ENCODE measurements at regions not wholly inside any gene's neighbourhood (a gene's known extent, or its start where the extent isn't known, plus 50 kb on each side); places are given as distances from the start of the nearest gene placed in this dataset.
"Not testable (repeated sequence)": the region's sequence is repeated elsewhere in the genome, so short reads cannot be mapped to it uniquely, and the experiment has no call there.

DNA sequence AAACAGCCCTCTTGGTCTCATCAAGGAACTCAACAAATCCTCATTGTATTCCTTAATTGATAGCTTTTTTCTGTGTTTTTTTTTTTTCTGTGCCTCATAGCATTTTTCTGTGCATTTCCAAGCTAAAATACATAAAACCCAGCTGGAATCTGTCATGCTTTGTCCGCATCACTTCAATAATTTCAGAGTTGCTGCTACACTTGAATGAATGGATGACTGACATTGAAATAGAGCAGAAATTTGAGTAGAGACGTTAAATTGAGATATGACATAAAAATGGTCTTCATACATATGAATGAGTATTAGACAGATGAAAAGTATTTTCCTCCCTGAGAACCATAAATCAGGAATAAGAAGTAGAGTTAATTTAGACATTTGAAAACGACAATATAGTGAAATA is 593.2 kb downstream of the TMA16 start:
- no peak for DNase-seq (ENCODE audit: low read depth)

DNA sequence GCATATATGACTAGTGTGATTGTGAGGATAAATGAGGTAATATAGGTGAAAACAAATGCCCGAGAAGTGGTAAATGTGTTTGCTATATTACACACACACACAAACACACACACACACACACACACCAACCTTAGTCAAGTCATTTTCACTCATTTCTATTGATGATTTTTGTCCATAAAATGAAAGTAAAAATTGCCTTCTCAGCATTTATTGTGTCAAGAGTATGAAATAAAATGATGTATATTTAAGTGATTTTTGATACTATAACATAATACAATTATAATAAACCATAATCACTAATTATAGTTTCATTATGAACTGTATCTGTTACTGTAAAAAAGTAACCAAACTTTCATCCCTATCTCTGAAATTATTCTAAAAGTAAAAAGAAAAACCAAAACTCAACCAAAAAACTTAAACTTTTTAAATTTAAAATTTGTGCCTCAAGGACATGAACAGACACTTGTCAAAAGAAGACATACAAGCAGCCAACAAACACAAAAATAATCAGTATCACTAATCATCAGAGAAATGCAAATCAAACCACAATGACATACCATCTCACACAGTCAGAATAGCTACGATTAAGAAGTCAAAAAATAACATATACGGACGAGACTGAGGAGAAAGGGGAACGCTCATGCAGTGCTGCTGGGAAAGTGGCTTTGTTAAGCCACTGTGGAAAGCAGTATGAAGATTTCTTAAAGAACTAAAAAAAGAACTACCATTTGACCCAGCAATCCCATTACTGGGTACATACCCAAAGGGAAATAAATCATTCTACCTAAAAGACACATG is 601.0 kb downstream of the TMA16 start:
- DNase-seq (ENCODE audit: low read depth) = no peak

DNA sequence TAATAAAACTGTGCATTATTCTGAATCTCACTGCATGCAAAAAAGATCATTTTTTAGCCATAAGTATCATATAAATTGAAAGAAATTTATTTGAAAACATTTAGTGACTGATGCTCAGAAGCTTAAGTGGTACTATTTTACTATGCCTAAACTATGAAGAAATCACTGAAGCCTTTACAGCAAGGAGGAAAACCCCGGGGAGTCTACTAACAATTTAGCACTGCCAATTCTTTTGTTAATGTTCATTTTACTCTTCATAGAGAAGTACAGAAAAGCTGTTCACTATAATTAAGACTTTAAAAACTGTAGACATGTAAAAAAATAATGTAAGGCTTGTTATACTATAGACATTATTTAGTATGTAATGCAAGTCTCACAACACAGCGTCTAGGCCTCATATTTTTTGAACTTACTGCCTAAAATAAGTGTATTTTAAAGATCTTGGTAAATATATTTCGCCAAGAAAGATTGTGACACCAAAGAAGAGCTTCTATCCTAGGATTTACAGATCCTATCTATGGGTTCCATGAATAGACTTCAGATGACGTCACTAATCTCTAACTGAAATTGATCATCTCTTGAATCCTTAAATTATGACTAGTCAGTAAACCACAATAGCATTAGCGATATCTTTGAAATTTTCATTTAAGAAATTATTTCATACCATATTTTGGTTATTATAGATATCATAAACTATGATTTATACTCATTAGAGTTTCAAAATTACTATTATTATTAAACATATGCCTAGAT is 602.5 kb downstream of the TMA16 start:
- DNase-seq (ENCODE audit: low read depth) = no peak

DNA sequence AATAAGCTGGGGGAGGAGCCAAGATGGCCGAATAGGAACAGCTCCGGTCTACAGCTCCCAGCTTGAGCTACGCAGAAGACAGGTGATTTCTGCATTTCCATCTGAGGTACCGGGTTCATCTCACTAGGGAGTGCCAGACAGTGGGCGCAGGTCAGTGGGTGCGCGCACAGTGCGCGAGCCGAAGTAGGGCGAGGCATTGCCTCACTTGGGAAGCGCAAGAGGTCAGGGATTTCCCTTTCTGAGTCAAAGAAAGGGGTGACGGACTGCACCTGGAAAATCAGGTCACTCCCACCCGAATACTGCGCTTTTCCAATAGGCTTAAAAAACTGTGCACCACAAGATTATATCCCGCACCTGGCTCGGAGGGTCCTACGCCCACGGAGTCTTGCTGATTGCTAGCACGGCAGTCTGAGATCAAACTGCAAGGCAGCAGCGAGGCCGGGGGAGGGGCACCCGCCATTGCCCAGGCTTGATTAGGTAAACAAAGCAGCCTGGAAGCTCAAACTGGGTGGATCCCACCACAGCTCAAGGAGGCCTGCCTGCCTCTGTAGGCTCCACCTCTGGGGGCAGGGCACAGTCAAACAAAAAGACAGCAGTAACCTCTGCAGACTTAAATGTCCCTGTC is 606.4 kb downstream of the TMA16 start:
- not testable (repeated sequence) for DNase-seq (ENCODE audit: low read depth)

DNA sequence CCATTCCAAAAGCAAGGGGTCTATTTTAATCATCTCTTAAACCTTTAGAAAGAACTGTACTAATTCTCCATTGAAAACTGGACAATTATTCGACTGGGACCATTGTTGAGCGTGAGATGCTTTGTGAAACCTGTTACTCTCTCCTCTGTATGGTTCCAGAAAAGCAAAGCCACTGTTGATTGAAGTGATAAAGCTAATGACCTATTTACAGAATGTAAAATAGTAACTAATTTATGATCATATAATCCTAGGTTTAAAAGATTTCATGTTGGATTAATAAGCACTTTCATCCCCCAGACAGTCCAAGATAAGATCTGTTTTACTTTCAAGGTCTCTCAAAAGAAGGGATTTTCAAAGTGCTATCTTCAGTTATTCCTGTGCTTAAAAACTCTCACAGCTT is 614.5 kb downstream of the TMA16 start:
- DNase-seq (ENCODE audit: low read depth) = no peak

DNA sequence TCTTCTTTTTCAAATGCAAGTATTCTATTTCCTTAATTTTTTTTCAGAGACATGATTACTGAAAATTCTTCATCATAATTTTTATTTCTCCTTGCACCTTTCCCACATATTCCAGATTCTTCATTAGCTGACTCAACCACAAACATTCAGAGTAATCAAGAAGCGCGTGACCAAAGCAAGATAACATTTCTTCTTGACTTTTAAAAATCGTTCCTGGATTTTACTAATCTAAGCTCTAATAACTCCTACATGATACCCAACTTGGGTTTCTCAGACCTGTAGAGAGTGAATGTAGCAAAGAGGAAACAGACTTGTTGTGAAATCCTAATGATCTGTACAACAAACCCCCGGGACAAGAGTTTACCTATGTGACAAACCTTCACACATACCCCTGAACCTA is 615.0 kb downstream of the TMA16 start:
- peak; percentile 16 for DNase-seq (ENCODE audit: low read depth)

DNA sequence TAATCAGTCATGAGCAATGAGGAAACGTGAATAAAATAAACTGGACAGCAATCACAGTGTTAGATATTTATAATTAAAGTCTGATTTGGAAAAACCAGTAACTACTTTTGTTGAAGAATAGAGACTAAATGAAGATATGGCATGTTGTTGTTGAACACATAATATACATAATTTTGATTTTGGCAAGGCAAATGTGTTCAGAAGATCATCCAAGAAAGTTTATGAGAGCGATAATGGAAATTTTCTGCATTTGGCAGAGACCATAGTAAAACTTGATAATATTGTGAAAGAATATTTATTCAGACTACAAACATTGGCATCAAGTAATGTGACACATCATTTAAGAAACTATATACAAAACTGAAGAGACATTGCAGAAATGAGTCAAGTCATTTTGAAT is 620.7 kb downstream of the TMA16 start:
- no peak for DNase-seq (ENCODE audit: low read depth)

DNA sequence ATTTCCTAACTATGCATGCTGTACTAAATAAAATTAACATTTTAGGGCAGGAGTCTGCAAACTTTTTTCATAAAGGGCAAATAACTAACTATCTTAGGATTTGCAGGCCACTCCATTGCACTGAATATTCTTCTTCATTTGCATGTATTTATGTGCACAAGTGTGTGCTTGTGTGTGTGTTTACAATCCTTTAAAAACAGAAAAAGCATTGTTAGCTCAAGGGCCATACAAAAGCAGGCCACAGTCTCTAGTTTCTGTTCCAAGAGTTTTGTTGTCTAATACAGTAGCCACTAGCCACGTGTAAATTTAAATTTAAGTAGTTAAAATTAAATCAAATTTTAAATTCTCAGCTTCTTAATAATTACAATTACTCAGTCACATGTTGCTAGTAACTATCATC is 621.8 kb downstream of the TMA16 start:
- DNase-seq (ENCODE audit: low read depth) = no peak

DNA sequence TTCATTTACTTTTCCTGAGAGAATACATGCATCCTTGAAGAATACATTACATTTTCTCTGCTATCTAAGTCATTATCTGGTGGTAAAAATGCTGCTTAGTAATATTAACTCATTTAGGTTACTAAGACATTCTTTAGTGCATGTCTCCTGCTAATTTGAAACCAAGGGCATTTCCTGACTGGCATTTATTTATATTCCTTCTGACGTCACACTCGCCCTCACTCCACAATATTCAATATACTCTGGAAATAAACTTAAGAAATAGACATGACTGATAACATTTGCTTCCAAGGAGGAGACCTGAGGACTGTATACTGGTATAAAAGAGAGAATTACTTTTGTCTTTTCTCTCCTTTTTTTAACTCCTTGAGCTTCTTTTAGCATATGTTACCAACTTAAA is 619.5 kb upstream of the SMIM31 start:
- no peak for DNase-seq (ENCODE audit: low read depth)

DNA sequence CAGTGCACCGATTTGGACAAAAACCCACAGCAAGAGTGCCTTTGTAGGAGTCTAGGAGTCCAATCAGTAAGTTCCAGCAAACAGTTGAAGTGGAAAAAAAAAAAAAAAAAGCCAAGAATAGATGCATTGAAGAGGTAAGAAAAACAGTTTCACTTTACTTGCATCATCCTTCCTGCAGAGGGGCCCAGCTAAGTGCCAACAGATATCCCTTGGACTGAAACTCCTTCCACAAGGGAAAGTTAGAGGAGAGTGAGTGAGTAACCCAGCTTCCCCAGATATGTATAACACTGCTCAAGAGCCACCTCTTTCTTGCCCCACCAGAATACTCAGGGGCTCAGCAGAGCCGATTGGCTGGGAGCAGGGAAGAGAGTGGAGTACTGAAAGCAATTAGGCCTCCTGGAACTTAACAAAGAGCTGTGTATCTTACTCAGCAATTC is 617.7 kb upstream of the SMIM31 start:
- peak; percentile 31 for DNase-seq (ENCODE audit: low read depth)

DNA sequence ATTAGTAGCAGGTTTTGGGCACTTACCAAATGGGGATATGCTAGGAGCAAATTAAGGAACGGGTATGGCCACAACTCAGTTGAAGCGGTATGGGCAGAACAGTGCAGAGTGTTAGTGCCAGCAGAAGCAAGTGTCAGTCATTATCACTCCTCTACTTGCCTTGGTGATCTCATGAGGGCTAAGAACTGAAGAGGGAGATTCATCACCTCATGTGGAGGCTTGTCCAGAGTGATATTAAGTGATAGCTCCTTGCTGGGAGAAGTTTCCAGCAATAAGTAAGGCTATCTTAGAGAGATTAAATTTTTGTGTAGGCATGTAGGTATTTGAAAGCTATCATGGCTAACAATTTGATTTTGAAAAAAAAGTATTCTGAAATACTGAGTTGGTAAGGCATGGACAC is 615.4 kb upstream of the SMIM31 start:
- no peak for DNase-seq (ENCODE audit: low read depth)

DNA sequence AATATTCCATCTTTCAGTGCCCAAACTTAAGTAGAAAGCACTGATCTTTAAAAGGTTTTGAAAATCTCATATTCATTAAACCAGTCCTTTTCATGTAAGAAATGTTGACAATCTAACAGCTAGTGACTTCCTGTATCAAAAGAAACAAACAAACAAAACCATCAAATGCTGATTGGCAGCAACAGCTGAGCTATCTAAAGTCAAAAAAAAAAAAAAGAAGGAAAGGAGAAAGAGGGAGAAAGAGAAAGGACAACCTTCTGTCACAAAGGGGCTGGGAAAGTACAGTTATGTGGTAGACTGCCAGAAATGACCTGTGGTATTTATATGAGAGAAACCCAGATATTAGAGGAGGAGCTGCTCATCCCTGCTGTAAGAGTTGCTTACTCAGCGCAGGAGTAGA is 614.6 kb upstream of the SMIM31 start:
- no peak for DNase-seq (ENCODE audit: low read depth)

DNA sequence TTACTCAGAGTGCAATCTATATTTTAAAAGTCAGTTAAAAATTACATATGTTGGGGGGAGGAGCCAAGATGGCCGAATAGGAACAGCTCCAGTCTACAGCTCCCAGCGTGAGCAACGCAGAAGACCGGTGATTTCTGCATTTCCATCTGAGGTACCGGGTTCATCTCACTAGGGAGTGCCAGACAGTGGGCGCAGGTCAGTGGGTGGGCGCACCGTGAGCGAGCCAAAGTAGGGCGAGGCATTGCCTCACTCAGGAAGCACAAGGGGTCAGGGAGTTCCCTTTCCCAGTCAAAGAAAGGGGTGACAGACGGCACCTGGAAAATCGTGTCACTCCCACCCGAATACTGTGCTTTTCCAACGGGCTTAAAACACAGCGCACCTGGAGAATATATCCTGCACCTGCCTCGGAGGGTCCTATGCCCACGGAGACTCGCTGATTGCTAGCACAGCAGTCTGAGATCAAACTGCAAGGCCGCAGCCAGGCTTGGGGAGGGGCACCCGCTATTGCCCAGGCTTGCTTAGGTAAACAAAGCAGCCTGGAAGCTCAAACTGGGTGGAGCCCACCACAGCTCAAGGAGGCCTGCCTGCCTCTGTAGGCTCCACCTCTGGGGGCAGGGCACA is 612.1 kb upstream of the SMIM31 start:
- not testable (repeated sequence) for DNase-seq (ENCODE audit: low read depth)

DNA sequence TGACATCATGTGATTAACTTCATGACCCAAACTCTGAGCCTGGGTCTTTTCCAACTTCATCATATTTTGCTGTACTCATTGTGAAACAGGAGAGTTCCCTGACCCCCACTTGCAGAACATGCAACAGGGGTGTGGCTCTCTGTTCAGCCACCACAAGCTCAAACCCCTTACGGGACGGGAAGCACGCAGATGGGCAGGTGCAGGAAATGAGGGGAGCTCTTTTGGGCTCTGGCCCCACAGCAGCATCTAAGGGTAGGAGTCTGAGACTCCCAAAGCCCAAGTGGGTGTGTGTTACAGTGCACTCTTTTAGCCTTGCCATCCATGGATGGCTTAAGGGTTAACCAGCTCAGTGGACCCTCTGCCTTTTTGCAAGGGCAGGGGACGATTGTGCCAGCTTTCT is 599.5 kb upstream of the SMIM31 start:
- no peak for DNase-seq (ENCODE audit: low read depth)

DNA sequence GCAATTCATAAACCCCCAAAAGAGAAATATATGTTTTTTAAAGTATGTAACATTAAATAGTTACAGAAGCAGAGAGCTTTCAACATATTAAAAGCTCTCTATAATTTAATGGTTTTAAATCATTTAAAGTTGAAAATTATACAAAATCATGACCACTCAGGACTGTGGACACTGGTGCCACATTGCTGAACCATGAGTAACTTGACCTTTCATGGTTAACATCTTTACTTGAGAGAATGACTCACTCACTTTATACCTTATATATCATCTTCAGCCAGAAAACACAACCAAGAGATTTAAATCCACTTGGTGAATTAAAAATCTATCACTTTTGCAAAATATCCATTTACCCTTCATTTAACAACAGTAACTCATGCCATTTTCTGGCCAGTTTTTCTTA is 584.3 kb upstream of the SMIM31 start:
- DNase-seq (ENCODE audit: low read depth) = peak; percentile 77

DNA sequence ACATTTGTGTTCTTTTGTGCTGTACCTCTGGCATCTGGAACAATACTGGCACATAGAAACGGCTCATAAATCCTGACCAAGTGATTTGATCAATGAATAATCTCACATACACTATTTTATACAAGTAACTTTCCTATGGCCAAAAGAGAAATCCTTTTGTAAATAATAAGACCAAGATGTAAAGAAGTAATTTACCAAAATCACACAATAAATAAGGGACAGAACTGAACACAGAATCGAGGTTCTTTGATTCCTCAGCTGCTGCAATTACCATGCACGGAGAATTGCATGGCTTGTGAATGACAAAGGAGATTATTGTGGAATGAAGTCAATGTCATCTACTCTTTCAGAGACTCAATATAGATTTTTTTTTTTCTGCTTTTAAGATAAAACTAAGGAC is 576.8 kb upstream of the SMIM31 start:
- DNase-seq (ENCODE audit: low read depth) = no peak

DNA sequence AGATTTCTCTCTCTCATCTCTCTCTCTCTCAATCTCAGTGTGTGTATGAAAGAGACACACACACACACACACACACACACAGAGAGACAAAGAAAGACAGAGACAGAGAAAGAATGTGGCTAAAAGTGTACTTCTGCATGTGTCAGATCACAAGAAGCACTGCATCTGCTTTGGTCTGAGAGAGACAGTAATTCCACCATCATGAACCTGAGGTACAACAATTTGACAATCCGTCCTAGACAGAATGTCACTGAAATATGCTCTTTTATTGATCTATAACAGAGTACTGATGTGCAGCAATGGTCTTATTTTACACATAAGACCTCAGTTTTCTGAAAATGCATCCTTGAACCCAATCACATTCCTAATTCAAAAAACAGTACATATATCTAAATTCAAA is 576.2 kb upstream of the SMIM31 start:
- DNase-seq (ENCODE audit: low read depth) = no peak

DNA sequence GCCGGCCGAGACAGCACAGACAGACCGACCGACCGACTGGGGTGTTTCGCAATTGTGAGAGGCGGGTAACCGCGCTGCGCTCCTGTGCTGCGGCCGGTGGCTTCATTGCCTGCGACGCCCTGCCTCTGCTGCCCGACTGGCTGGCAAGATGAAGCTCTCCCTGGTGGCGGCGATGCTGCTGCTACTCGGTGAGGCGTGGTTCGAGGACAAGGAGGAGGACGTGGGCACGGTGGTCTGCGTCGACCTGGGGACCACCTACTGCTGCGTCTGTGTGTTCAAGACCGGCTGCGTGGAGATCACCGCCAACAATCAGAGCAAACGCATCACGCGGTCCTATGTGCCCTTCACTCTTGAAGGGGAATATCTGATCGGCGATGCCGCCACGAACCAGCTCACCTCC is 565.7 kb upstream of the SMIM31 start:
- no peak for DNase-seq (ENCODE audit: low read depth)

DNA sequence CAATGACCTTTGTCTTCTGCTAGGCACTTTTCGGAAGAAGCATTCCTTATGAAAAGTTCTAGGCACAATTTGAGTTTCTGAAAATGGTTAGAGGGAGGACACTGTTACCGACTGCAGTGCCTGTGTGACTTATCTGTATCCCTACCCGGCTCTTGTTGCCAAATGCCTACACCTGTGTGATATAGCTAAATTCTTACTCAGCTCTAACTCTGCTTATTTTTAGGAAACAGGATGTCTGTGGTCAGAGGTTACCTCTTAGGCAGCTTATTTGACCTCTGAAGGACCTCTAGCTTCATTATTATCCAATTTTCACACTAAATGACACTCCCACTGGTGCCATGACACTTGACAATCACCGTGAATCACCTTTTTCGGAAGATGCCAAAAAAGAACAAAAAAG is 561.1 kb upstream of the SMIM31 start:
- no peak for DNase-seq (ENCODE audit: low read depth)

DNA sequence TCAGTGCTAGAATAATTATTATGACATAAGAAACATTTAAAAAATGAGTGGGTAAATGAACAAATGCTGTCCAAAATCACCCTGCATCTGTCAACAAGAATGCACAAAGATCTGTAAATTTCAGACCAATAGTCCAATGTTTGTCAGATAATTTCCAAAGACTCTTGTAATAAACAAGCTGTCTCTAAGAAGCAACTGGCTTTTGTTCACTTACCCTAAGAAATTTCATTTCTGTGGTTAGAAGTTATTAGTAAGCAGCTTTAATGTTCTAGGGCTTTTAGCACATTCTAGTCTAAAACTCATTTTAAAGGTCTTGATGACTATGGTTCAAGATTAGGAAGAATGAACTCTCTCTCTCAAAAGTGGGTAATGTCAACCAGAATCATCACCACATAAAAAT is 560.3 kb upstream of the SMIM31 start:
- DNase-seq (ENCODE audit: low read depth) = no peak

DNA sequence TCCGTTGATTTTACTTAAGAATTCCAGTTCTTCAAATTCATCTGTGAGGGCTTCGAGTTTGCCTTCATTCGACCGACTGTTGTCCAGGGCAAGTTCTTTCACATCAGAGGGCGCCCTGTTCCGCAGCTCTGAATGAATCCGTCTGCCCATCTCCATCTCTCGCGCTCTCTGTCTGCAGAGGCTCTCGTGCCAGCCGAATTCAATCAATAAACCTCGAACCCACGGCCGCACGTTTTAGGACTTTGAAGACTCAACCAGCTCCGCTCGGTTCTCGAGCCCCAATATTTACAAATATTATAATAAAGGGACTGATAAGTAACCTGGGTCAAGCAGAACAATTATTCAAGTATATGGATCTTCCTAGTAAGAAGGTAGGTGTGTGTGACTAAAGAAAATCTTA is 556.4 kb upstream of the SMIM31 start:
- no peak for DNase-seq (ENCODE audit: low read depth)

DNA sequence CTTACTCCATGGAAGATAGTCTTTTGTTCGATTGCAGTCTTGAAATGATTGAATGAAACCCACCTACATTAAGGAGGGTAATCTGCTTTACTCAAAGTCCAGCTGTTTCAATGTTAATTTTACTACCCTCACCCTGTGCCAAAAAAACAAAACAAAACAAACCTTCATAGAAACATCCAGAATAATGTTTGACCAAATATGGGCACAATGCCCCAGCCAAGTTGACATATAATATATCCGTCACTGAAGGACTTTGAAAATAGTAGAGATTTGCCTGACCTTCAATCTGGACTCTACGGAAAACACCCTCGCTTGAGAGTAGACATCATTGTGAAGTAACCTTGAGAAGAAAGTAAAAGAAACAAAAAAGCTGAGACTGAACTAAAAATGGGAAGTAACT is 550.5 kb upstream of the SMIM31 start:
- no peak for DNase-seq (ENCODE audit: low read depth)

DNA sequence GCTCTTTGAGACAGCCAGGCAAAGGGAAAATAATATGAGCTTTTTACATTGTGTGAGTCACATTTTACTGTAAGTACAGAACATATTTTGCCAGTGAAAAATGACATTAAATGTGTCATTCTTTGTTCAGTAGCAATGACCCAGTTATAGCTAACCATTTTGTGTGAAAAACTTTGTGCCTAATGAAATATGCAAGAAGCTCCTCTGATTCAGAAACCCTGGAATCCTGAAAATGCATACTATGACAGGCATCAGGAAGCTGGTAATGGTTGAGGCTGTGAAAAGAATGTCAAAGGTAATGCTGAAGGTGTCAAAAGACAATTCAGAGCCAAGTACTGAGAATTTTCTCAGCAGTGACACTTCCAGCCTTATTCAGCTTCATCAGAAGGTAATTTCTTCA is 549.5 kb upstream of the SMIM31 start:
- DNase-seq (ENCODE audit: low read depth) = peak; percentile 98

Measured in renal cortical epithelial cell (primary cell).